Peyer's patch (tissue), 4 donors: ENCODE measurements at regions not wholly inside any gene's neighbourhood (a gene's known extent, or its start where the extent isn't known, plus 50 kb on each side); places are given as distances from the start of the nearest gene placed in this dataset.

ENCODE experiments used
- CTCF ChIP-seq, 6 experiments: fragments of 450-650 bp in 4 of 6; fragments of 200-600 bp in 2 of 6; sonication (generic) in 1 of 6; IDR thresholded peaks; one replicate each; pipeline ENCODE4 v1.5.1; 2017 to 2019; ENCODE audit warnings: antibody characterized with exemption in 6 of 6, mild to moderate bottlenecking in 3 of 6, moderate library complexity in 1 of 6
- POLR2A ChIP-seq, 2 donors: fragments of 450-650 bp; IDR thresholded peaks; one replicate each; pipeline ENCODE4 v1.5.1; 2017; ENCODE audit warnings: antibody characterized with exemption in 2 of 2, mild to moderate bottlenecking in 2 of 2, moderate library complexity in 2 of 2

- TF ChIP-seq POLR2A (IDR thresholded peaks at IDR 0.05) (no peak), CTCF (IDR thresholded peaks at IDR 0.05) (no peak)
Measured at GRCh38 chr4:23962462-23962861, 72.6 kb upstream of the PPARGC1A start.
